Heart left ventricle (tissue), 16 donors: ENCODE measurements at regions not wholly inside any gene's neighbourhood (a gene's known extent, or its start where the extent isn't known, plus 50 kb on each side); places are given as distances from the start of the nearest gene placed in this dataset.

ENCODE experiments used
- ATAC-seq, 4 donors: fragments of 200-7000 bp; cut with Tn5 transposase; one replicate each; pipeline ENCODE4 v1.9.1; 2020 to 2022; ENCODE audit warnings: moderate library complexity in 4 of 4, mild to moderate bottlenecking in 3 of 4, moderate number of reproducible peaks in 1 of 4
- DNase-seq, 5 donors: peaks; one replicate each; pipeline ENCODE4 v3.0.0-alpha.2; 2020
- H3K27ac ChIP-seq, 12 donors: fragments of 200-600 bp; sonication (generic) in 4 of 12; one replicate each; pipeline versions ENCODE4 v1.5.0 to v1.8.0; 2016 to 2022; ENCODE audit warnings: mild to moderate bottlenecking in 2 of 12
- H3K27me3 ChIP-seq, 9 donors: fragments of 200-600 bp; sonication (generic) in 2 of 9; one replicate each; pipeline versions ENCODE4 v1.5.1 to v1.8.0; 2016 to 2022; ENCODE audit warnings: mild to moderate bottlenecking in 3 of 9
- H3K36me3 ChIP-seq, 9 donors: fragments of 200-600 bp; sonication (generic) in 2 of 9; one replicate each; pipeline versions ENCODE4 v1.5.0 to v1.8.0; 2018 to 2022; ENCODE audit warnings: mild to moderate bottlenecking in 2 of 9
- H3K4me1 ChIP-seq, 12 donors: fragments of 200-600 bp; sonication (generic) in 4 of 12; one replicate each; pipeline versions ENCODE4 v1.5.0 to v1.8.0; 2016 to 2022; ENCODE audit warnings: mild to moderate bottlenecking in 3 of 12
- H3K4me3 ChIP-seq, 12 donors: fragments of 200-600 bp; sonication (generic) in 4 of 12; one replicate each; pipeline versions ENCODE4 v1.5.0 to v1.8.0; 2017 to 2022; ENCODE audit warnings: mild to moderate bottlenecking in 9 of 12, moderate library complexity in 4 of 12
- H3K9me3 ChIP-seq, 12 donors: fragments of 200-600 bp; sonication (generic) in 4 of 12; one replicate each; pipeline versions ENCODE4 v1.5.0 to v1.8.0; 2016 to 2022; ENCODE audit warnings: mild to moderate bottlenecking in 1 of 12
- CTCF ChIP-seq, 12 donors: fragments of 200-600 bp; sonication (generic) in 4 of 12; IDR thresholded peaks; one replicate each; pipeline versions ENCODE4 v1.5.0 to v1.8.0; 2018 to 2022; ENCODE audit warnings: antibody characterized with exemption in 12 of 12, mild to moderate bottlenecking in 5 of 12
- POLR2A ChIP-seq, 2 donors: fragments of 450-650 bp; IDR thresholded peaks; one replicate each; pipeline ENCODE4 v1.6.1; 2017; ENCODE audit warnings: antibody characterized with exemption in 2 of 2, mild to moderate bottlenecking in 2 of 2, moderate library complexity in 2 of 2
- WGBS, 4 donors: extraction: QIAGEN DNeasy Blood & Tissue Kit in 2 of 4; methylation state at CpG; one replicate each; pipeline versions ENCODE4 v1.1.5 to v1.1.7; 2013 to 2018; 5-methylcytosine and 5-hydroxymethylcytosine counted together
- intact Hi-C, 10 donors: fragments of 100-400 bp; cut with DNase I; formaldehyde crosslinking; loops; one replicate each; pipeline versions ENCODE4 v1.11.1 to v1.14.2; 2022
- donor health status: ischemic (EF 13 %, LVEDD 7.1; RV severe dilation, severe dysfunction).
- donor health status: healthy with polysubstance abuse.
- donor health status: DM: no; HTN: yes; CAD: no.
- donor health status: DM: no; HTN: no; CAD: no.
- donor health status: ischemic (EF 25% LVEDD 6.9; RV normal size, moderate dysfunction).
- donor health status: ischemic (EF 25% LVEDD 5.7; RV mildly dilated, moderate dysfunction).
- donor health status: healthy.
- donor health status: DM: yes; HTN: yes; CAD: no.
- donor health status: ischemic (EF 35%, LVEDD 5.7; RV mildly dilated, moderate dysfunction).
- donor health status: nonischemic (EF 11% LVEDD 7.7; RV severe dilation, severe dysfunction).
- donor health status: DM: yes; HTN: yes; CAD: no.
- donor health status: PGD.
- donor health status: ischemic (EF 29% LVEDD 5.4; RV normal size, mild dysfunction).
- donor health status: nonischemic (EF 23%, LVEDD 6.1; RV moderate dilation, normal function).

DNA sequence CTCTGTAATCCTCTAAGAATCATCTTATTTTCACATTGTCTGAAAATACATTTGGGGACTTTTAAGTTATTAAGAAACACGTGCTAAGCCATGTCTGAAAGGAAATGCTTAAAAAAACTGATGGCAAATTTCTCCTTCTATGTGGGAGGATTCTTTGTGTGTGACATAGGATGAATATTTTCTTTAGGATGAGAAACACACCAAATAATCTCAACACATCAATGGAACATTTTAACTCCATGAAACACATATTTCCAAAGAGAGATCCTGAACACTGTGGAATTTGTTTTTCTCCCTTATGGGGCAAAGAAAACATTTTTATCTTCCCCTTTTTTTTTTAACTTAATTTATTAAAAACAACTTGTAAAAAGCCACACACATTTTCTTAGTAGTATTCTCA is 153.8 kb upstream of the ANKRD50 start:
- H3K4me1 ChIP-seq: peaks cover 0 to 5% (median 0%) of the 10 kb centered on the region in 12 donors
- H3K27me3 ChIP-seq: no peaks in the 10 kb centered on the region
- WGBS, 4 donors: 55 to 62% (median 60%) methylated on average over 1 of the region's 1 CpG
- H3K4me3 ChIP-seq: no peak overlapping the region
- no peaks in the 10 kb centered on the region for H3K36me3 ChIP-seq
- ATAC-seq (no peak), DNase-seq (no peak)
- TF ChIP-seq CTCF (IDR thresholded peaks at IDR 0.05): no peak
- no peak for TF ChIP-seq POLR2A (IDR thresholded peaks at IDR 0.05)
- H3K27ac ChIP-seq: no peak overlapping the region
- no peaks in the 10 kb centered on the region for H3K9me3 ChIP-seq
- intact Hi-C loops: no loop called here

GRCh38 chr4:124863040-124863545 is 150.6 kb upstream of the ANKRD50 start:
- H3K4me1 ChIP-seq: no peaks in the 10 kb centered on the region
- intact Hi-C loops: no loop called here
- H3K4me3 ChIP-seq: no peak overlapping the region
- ATAC-seq (no peak), DNase-seq (no peak)
- no peak overlapping the region for H3K27ac ChIP-seq
- no peak for TF ChIP-seq CTCF (IDR thresholded peaks at IDR 0.05)
- H3K27me3 ChIP-seq: no peaks in the 10 kb centered on the region
- no peaks in the 10 kb centered on the region for H3K36me3 ChIP-seq
- WGBS, 4 donors: 78 to 89% (median 87%) methylated on average over 3 of the region's 3 CpGs
- H3K9me3 ChIP-seq: no peaks in the 10 kb centered on the region

DNA sequence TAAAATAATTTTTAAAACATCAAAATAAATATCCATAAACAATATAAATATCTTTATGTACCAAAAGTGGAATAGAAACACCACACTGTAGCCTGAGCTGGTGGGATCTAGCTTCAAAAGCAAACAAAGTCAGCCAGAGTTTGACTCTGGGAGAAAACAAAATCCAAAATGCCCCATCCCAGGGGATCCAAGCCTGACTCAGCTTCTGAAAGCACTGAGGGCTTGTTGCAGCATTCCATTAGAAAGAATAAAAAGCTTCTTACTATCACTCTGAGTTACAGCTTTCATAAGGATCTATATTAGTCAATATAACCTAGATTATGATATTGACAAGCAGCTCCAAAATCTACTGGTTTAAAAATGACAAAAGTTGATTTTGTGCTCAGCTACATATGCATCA is 149.7 kb upstream of the ANKRD50 start:
- intact Hi-C loops: no loop called here
- no peaks in the 10 kb centered on the region for H3K4me1 ChIP-seq
- no peak overlapping the region for H3K27ac ChIP-seq
- DNase-seq (no peak), ATAC-seq (no peak)
- TF ChIP-seq POLR2A (IDR thresholded peaks at IDR 0.05) (no peak), CTCF (IDR thresholded peaks at IDR 0.05) (no peak)
- H3K36me3 ChIP-seq: no peaks in the 10 kb centered on the region
- H3K27me3 ChIP-seq: no peaks in the 10 kb centered on the region
- H3K4me3 ChIP-seq: no peak overlapping the region
- no peaks in the 10 kb centered on the region for H3K9me3 ChIP-seq

GRCh38 chr4:124861761-124862160 is 149.2 kb upstream of the ANKRD50 start:
- ATAC-seq: no peak
- no peak overlapping the region for H3K4me3 ChIP-seq
- intact Hi-C loops: no loop called here
- no peak for DNase-seq
- H3K27ac ChIP-seq: no peak overlapping the region
- no peaks in the 10 kb centered on the region for H3K36me3 ChIP-seq
- WGBS, 4 donors: 63 to 84% (median 74%) methylated on average over 3 of the region's 3 CpGs
- no peaks in the 10 kb centered on the region for H3K27me3 ChIP-seq
- no peaks in the 10 kb centered on the region for H3K9me3 ChIP-seq
- H3K4me1 ChIP-seq: no peaks in the 10 kb centered on the region
- TF ChIP-seq CTCF (IDR thresholded peaks at IDR 0.05): no peak
- no peak for TF ChIP-seq POLR2A (IDR thresholded peaks at IDR 0.05)
